Stomach (tissue), 4 donors: ENCODE measurements at regions not wholly inside any gene's neighbourhood (a gene's known extent, or its start where the extent isn't known, plus 50 kb on each side); places are given as distances from the start of the nearest gene placed in this dataset.

Experiments
- EP300 ChIP-seq: sonication (generic); formaldehyde crosslinking; IDR thresholded peaks from one replicate; pipeline ENCODE4 v1.6.1; 2017; ENCODE audit warnings: antibody characterized with exemption
- POLR2A ChIP-seq, 4 donors: fragments of 450-650 bp; IDR thresholded peaks; one replicate each; pipeline ENCODE4 v1.6.1; 2016; ENCODE audit warnings: antibody characterized with exemption in 4 of 4, control low read depth in 2 of 4, mild to moderate bottlenecking in 1 of 4, moderate library complexity in 1 of 4
- TF ChIP-seq, protein P1 (sequence below), 7 experiments: fragments of 450-650 bp in 4 of 7; fragments of 200-600 bp in 3 of 7; sonication (generic) in 3 of 7; IDR thresholded peaks; one replicate each; pipeline ENCODE4 v1.5.1; 2016 to 2019; ENCODE audit warnings: antibody characterized with exemption in 7 of 7, control low read depth in 2 of 7, mild to moderate bottlenecking in 1 of 7

DNA sequence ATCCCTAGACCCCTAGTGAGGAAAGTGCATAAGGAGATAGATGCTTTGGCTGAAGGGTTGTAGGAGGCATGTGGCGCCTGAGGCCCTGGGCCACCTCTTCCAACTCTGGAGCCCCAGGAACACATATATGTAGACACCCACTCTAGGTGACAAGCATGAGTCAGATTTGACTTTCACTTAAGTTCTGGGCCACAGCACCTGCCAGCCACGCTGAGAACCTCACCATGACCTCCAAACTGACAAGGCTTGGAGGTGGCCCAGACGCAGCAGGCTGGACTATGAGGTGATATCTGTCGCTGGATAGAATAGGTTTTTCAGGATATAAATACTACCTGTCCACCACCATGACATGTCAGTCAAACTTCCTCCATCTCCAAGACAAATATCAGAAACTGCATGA is 894.0 kb upstream of the ZNF722 start:
- TF ChIP-seq, protein P1, sequence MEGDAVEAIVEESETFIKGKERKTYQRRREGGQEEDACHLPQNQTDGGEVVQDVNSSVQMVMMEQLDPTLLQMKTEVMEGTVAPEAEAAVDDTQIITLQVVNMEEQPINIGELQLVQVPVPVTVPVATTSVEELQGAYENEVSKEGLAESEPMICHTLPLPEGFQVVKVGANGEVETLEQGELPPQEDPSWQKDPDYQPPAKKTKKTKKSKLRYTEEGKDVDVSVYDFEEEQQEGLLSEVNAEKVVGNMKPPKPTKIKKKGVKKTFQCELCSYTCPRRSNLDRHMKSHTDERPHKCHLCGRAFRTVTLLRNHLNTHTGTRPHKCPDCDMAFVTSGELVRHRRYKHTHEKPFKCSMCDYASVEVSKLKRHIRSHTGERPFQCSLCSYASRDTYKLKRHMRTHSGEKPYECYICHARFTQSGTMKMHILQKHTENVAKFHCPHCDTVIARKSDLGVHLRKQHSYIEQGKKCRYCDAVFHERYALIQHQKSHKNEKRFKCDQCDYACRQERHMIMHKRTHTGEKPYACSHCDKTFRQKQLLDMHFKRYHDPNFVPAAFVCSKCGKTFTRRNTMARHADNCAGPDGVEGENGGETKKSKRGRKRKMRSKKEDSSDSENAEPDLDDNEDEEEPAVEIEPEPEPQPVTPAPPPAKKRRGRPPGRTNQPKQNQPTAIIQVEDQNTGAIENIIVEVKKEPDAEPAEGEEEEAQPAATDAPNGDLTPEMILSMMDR (IDR thresholded peaks at IDR 0.05) = no peak
- no peak for TF ChIP-seq POLR2A (IDR thresholded peaks at IDR 0.05)
- TF ChIP-seq EP300 = no peak
